ENCODE measurements at regions not wholly inside any gene's neighbourhood (a gene's known extent, or its start where the extent isn't known, plus 50 kb on each side); places are given as distances from the start of the nearest gene placed in this dataset.

- TF ChIP-seq FOXP2 (optimal IDR thresholded peaks at IDR 0.05; ENCODE audit: borderline replicate concordance, extremely low read depth, extremely low read length, insufficient read depth) = no peak
- TF ChIP-seq POLR2AphosphoS5 (IDR thresholded peaks at IDR 0.05; ENCODE audit: low read depth, low read length) = no peak
- TF ChIP-seq TAF1 (IDR thresholded peaks at IDR 0.05; ENCODE audit: borderline replicate concordance, insufficient read depth, low read length) = no peak
- TF ChIP-seq, protein P1, sequence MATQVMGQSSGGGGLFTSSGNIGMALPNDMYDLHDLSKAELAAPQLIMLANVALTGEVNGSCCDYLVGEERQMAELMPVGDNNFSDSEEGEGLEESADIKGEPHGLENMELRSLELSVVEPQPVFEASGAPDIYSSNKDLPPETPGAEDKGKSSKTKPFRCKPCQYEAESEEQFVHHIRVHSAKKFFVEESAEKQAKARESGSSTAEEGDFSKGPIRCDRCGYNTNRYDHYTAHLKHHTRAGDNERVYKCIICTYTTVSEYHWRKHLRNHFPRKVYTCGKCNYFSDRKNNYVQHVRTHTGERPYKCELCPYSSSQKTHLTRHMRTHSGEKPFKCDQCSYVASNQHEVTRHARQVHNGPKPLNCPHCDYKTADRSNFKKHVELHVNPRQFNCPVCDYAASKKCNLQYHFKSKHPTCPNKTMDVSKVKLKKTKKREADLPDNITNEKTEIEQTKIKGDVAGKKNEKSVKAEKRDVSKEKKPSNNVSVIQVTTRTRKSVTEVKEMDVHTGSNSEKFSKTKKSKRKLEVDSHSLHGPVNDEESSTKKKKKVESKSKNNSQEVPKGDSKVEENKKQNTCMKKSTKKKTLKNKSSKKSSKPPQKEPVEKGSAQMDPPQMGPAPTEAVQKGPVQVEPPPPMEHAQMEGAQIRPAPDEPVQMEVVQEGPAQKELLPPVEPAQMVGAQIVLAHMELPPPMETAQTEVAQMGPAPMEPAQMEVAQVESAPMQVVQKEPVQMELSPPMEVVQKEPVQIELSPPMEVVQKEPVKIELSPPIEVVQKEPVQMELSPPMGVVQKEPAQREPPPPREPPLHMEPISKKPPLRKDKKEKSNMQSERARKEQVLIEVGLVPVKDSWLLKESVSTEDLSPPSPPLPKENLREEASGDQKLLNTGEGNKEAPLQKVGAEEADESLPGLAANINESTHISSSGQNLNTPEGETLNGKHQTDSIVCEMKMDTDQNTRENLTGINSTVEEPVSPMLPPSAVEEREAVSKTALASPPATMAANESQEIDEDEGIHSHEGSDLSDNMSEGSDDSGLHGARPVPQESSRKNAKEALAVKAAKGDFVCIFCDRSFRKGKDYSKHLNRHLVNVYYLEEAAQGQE (IDR thresholded peaks at IDR 0.05; ENCODE audit: insufficient read depth in 1 of 2, low read depth in 2 of 2, low read length in 2 of 2) = no peak
- no peak for TF ChIP-seq SIN3A (IDR thresholded peaks at IDR 0.05; ENCODE audit: borderline replicate concordance, insufficient read depth, low read length)
Measured at GRCh38 chr10:58052772-58053171, 214.9 kb downstream of the IPMK start.

DNA sequence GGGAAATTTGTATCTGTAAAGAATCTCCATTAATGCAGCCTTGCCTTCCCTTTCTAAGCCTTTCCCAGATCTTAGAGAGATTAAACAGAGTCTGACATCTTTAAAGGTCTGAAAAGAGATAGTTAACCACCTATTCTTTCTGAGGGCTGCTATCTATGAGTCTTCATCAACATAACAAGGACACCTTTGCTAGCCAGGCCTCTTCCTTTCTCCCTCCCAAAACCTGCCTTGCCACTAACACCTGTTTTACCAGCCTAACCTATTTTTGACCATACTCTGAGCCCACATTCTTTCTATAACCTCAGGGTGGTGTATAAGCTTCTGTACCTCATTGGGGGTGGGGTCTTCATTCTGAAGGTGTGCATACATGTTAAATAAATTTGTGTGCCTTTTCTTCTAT lies 217.1 kb downstream of the IPMK start:
- TF ChIP-seq FOXP2 (optimal IDR thresholded peaks at IDR 0.05; ENCODE audit: borderline replicate concordance, extremely low read depth, extremely low read length, insufficient read depth) = no peak
- TF ChIP-seq, protein P1 (IDR thresholded peaks at IDR 0.05; ENCODE audit: insufficient read depth in 1 of 2, low read depth in 2 of 2, low read length in 2 of 2) = no peak
- no peak for TF ChIP-seq SIN3A (IDR thresholded peaks at IDR 0.05; ENCODE audit: borderline replicate concordance, insufficient read depth, low read length)
- no peak for TF ChIP-seq POLR2AphosphoS5 (IDR thresholded peaks at IDR 0.05; ENCODE audit: low read depth, low read length)
- no peak for TF ChIP-seq TAF1 (IDR thresholded peaks at IDR 0.05; ENCODE audit: borderline replicate concordance, insufficient read depth, low read length)

- TF ChIP-seq SIN3A (IDR thresholded peaks at IDR 0.05; ENCODE audit: borderline replicate concordance, insufficient read depth, low read length) = no peak
- TF ChIP-seq POLR2AphosphoS5 (IDR thresholded peaks at IDR 0.05; ENCODE audit: low read depth, low read length) = no peak
- TF ChIP-seq TAF1 (IDR thresholded peaks at IDR 0.05; ENCODE audit: borderline replicate concordance, insufficient read depth, low read length) = no peak
- TF ChIP-seq FOXP2 (optimal IDR thresholded peaks at IDR 0.05; ENCODE audit: borderline replicate concordance, extremely low read depth, extremely low read length, insufficient read depth) = no peak
- TF ChIP-seq, protein P1 (IDR thresholded peaks at IDR 0.05; ENCODE audit: insufficient read depth in 1 of 2, low read depth in 2 of 2, low read length in 2 of 2) = no peak
Measured at GRCh38 chr10:58048936-58049335, 218.8 kb downstream of the IPMK start.

DNA sequence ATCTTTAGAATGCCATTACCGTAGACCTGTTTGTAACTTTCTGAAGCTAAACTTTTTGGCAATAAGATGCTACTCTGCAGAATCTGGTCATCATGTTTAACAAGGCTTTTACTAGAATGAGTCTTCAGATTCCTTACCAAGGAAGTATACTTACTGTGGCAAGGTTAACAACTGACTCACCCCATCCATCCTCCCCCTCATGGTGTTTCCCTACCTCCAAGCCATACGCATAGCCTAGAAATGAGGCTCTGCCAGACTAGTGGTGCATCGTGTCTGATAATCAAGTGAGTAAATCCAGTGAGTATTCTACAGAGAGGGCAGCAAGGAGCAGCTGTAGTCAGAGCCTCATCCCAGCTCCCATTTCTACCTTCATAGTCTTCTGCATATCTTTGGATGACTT lies 223.6 kb downstream of the IPMK start:
- TF ChIP-seq SIN3A (IDR thresholded peaks at IDR 0.05; ENCODE audit: borderline replicate concordance, insufficient read depth, low read length) (no peak), FOXP2 (optimal IDR thresholded peaks at IDR 0.05; ENCODE audit: borderline replicate concordance, extremely low read depth, extremely low read length, insufficient read depth) (no peak), POLR2AphosphoS5 (IDR thresholded peaks at IDR 0.05; ENCODE audit: low read depth, low read length) (no peak), TAF1 (IDR thresholded peaks at IDR 0.05; ENCODE audit: borderline replicate concordance, insufficient read depth, low read length) (no peak)
- TF ChIP-seq, protein P1 (IDR thresholded peaks at IDR 0.05; ENCODE audit: insufficient read depth in 1 of 2, low read depth in 2 of 2, low read length in 2 of 2) = no peak

- TF ChIP-seq POLR2AphosphoS5 (IDR thresholded peaks at IDR 0.05; ENCODE audit: low read depth, low read length) (no peak), TAF1 (IDR thresholded peaks at IDR 0.05; ENCODE audit: borderline replicate concordance, insufficient read depth, low read length) (no peak), FOXP2 (optimal IDR thresholded peaks at IDR 0.05; ENCODE audit: borderline replicate concordance, extremely low read depth, extremely low read length, insufficient read depth) (no peak), SIN3A (IDR thresholded peaks at IDR 0.05; ENCODE audit: borderline replicate concordance, insufficient read depth, low read length) (no peak)
- TF ChIP-seq, protein P1 (IDR thresholded peaks at IDR 0.05; ENCODE audit: insufficient read depth in 1 of 2, low read depth in 2 of 2, low read length in 2 of 2) = no peak
Measured at GRCh38 chr10:58041901-58042300, 225.8 kb downstream of the IPMK start.

All from PFSK-1 (cell line).